NCI-H2107 treated with DMSO at 0.1 percent for 48 hours (cell line): ENCODE measurements at regions not wholly inside any gene's neighbourhood (a gene's known extent, or its start where the extent isn't known, plus 50 kb on each side); places are given as distances from the start of the nearest gene placed in this dataset.
"Not testable (repeated sequence)": the region's sequence is repeated elsewhere in the genome, so short reads cannot be mapped to it uniquely, and the experiment has no call there.

Source experiments
- DNase-seq: peaks from one replicate; lab custom pipeline; 2025; ENCODE audit not compliant: unreplicated experiment; lab: John Stamatoyannopoulos, UW

DNA sequence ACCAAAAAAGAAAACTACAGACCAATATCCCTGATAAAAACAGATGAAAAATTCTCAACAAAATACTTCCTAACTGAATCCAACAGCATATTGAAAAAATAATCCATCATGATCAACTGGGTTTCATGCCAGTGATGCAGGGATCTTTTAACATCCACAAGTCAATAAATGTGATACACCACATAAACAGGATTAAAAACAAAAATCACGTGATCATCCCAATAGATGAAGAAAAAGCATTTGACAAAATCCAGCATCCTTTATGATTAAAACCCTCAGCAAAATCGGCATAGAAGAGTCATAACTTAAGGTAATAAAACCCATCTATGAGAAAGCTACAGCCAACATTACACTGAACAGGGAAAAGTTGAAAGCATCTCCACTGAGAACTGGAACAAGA lies 107.5 kb downstream of the DCLK3 start:
- DNase-seq: no peak

DNA sequence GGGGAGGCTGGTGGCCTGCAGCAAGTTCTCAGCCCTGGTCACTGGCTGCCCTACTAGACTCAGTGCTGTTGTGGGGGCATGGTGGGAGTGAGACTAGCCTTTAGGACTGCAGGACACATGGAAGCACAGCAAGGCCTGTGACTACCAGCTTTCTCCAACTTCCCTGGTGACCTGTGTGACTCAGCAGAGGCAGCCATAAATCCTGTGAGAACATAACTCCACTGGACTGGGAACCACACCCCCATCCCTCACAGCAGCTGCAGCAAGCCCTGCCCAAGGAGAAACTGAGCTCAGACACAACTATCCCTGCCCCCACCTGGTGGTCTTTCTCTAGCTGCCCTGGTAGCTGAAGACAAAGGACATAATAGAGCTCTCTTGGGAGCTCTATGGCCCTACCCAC lies 111.3 kb downstream of the DCLK3 start:
- no peak for DNase-seq

DNA sequence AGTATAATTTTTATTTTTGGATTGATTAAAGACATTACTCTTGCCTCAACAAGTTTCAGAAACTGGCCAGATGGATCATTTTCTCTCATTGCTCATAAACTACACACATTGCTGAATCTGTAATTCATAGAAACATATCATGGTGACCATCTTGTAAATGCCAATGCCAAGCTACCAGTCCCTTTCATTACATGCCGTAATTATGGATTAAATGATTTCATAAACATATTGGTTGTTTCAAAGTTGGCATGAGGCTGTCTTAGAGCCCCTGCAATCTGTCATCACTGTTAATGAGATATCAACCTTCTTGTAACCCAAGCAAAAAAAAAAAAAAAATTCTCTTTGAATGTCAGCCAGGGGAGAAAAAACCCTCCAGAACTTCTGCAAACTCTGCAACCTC lies 112.2 kb downstream of the DCLK3 start:
- DNase-seq: no peak

DNA sequence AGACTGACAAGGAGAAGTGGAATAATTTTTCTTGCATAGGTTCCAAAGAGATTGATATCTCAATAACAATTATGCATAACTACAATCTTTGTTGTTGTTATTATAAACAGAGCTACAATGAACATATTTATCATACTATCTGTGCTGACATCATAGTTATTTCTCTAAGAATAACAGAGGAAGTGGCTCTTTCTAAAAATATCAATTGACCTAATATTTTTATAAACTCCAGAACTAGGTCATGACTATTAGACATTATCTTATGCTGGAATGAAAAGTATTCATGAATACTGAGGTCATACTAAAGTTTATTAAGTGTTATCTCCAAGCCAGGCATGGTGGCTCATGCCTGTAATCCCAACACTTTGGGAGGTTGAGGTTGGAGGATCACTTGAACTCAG lies 114.1 kb downstream of the DCLK3 start:
- no peak for DNase-seq

DNA sequence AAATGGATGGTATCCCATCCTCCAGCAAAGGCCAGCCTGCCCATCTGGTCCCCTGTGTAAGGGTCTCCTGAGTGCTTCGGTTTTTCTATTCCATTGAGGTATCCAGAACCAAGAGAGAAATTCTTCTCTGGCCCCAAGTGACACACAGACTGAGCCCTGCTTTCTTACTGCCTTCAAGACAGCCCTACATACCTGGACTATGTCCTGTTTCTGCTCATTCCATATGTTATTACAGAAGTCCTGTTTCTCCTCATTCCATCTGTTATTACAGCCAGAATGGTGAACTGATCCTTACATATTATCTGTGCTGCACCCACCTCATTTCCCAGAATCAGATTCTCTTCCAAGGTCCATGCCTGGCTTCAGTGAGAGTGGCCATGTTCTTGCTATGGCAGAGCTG lies 115.2 kb downstream of the DCLK3 start:
- no peak for DNase-seq

DNA sequence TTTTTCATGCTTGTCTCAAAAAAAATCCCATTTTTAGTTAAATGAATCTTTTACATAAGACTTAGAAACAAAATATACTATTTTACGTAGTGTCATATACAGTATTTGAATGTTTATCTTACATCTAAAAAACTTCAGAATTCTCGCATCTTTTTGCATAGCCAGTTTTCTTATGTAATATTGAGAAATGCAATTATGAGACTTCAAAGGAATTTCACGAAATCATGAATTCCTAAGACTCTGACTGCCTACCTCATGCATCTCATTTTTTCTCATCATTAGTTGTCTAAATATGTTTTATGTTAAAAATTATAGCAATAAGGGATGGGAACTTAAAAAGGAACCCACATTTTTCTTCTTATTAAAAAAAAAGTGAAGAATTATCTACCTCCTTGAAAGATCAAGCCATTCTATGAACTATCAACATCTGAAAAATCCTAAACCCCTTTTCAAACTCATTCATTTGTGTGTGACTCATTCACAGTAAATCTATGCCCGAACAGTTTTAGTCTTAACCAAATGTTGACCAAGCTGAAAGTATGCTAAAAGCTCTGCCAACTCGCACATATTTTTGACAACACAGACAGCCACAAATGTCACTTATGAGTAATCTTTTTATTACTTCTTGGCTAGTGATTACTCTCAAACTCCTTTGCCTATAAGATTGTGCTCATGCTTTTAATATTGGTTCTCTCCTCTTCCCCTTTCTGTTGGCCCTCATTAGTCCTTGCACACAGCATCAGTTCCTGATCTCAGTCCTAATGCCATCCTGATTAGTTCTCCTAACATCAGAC lies 115.9 kb downstream of the DCLK3 start:
- no peak for DNase-seq

DNA sequence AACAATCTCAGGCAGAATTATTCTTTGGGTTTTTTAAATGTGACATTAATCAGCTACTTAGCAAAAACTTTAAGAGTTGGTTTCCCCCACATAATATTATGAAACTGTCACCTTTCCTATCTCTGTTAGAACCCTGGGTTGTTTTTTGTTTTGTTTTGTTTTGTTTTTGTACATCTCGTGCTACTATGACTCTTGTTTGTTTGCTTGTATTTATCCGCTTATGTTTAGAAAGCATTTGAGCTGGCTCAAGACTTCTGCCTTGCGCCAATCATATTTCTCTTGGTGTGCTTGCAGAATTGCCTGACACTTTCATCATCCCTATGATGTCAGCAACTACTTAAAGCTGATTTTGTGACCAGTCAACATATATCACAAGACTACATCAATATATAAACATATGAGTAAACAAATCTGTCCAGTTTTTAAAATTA lies 116.9 kb downstream of the DCLK3 start:
- no peak for DNase-seq

DNA sequence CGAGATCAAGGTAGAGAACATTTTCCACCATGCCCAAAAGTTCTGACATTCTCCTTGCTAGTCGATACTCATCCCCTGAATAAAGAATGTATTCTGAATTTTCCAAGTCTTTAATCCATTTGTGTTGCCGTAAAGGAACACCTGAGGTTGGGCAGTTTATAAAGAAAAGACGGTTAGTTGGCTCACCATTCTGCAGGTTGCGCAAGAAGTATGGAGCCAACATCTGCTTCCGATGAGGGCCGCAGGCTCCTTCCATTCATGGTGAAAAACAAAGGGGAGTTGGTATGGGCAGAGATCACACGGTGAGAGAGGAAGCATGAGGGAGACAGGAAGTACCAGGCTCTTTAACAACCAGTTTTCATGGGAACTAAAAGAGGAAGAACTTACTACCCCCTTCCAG lies 121.2 kb downstream of the DCLK3 start:
- DNase-seq: no peak

DNA sequence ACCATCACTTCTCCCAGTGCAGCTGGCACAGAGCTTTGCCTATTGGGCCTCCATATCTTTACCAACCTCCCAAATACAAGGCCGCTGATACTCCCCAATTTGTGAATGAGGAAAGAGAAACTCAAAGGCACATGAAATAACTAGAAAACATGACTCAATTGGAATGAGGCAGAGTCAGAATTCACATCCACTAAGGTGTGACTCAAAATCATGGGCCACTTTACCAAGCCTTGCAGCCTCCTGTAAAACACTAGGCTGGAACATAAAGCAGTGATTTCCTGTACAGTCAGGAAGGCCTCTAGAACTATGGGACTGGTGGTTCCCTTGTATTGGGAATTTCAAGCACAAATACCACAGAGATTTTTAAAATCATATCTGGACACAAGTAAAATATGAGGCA lies 128.6 kb downstream of the DCLK3 start:
- DNase-seq: no peak

DNA sequence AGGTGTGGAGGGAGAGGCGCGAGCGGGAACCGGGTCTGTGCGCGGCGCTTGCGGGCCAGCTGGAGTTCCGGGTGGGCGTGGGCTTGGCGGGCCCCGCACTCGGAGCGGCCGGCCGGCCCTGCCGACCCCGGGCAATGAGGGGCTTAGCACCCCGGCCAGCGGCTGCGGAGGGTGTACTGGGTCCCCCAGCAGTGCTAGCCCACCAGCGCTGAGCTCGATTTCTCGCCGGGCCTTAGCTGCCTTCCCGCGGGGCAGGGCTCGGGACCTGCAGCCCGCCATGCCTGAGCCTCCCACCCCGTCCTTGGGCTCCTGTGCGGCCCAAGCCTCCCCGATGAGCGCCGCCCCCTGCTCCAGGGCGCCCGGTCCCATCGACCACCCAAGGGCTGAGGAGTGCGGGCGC lies 130.5 kb downstream of the DCLK3 start:
- DNase-seq: not testable (repeated sequence)

DNA sequence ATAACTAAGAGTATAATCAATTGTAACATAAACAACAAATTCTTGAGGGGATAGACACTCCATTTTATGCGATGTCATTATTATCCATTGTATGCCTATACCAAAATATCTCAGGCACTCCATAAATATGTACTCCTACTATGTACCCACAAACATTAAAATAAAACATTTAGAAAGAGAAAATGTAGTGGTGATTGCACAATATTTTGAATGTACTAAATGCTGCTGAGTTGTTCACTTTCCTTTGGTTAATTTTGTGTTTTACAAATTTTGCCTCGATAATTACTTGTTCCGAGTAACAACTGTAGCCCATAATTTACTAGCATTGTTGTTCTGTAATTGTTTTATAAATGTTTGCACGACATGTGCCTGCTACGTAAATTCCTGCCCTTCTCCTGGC lies 131.3 kb downstream of the DCLK3 start:
- DNase-seq: no peak

DNA sequence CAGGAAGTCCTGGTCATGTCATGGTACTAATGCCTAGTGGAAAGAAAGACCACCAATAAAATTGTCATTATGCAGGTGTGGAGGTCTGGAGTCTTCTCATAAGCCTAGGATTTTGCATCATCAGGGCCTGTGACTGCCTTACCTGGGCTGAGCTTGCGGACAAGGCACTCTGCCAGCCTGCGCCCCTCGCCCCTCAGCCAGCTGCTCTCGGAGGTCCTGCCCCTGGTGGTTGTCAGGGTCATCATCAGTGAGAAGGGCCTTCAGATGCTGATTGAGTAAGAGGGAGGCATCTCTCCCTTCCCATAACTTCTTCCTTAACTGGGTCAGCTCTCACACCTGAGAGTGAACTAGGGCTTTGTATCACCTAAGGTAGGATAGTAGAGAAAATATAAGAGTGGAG lies 132.8 kb downstream of the DCLK3 start:
- DNase-seq: no peak

DNA sequence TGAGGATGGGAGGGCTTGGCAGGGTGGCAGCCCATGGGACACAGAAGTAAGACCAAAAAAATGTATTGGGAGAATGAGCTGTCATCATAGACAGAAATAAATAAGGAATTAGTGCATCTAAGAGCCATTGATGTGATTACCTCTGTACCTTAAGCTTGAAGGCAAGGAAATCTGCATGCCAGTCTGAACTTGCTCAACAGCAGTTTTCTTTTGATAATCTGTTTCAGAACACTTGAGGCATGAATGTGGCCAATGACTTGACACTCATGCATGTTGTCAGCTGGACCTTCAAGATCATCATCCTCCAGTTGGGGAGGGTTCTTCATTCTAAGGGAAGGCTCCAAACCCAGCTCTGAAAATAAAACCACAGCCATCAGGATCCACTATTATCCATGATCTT lies 148.5 kb downstream of the DCLK3 start:
- DNase-seq: no peak

DNA sequence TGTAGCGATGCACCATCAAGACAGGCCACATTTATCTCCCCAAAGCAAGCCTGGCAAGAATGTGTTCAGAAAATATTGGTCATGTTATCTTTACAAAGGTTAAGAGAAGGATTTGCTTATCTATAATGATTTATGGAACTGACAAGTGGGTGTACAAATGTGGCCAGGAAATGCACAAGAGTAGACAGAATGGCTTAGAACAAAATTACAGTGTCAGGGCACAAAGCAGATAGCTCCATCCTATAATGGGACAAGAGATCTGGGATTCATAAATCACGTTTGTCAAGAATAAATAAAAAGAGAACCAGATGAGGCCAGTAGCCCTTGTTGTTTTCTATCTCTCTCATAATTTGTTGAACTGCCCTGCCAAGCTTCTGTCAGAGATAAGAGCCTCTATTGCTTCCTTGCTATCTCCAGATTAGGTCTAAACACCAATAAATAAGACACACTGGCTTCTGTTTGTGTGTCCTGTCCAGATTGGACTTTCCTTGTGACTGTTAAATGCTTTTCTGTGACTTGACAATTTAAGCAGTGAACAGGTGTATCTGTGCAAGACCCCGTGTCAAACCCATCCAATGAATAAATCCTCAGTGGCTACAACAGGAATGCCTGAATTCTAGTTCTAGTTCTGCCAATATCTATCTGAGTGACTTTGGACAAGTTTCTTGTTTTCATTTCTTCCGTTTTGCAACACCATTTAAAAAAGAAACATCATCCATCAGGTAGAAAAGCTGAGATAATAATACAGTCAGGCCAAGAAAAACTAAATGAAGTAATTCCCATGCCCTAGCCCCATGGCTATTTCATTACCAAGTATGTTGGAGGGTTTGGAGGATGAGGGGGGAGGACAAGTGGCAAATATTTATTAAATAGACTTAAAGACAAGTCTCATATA lies 157.2 kb downstream of the DCLK3 start:
- DNase-seq: peak; percentile 4

DNA sequence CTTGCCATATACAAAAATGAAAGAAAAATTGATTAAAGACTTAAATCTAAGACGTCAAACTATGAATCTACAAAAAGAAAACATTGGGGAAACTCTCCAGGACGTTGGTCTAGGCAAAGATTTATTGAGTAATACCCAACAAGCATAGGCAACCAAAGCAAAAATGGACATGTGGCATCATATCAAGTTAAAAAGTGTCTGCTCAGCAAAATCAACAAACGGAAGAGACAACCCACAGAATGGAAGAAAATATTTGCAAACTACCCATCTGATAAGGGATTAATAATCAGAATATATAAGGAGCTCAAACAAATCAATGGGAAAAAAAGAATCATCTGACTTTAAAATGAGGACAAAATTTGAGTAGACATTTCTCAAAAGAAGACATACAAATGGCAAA lies 160.9 kb downstream of the DCLK3 start:
- no peak for DNase-seq

DNA sequence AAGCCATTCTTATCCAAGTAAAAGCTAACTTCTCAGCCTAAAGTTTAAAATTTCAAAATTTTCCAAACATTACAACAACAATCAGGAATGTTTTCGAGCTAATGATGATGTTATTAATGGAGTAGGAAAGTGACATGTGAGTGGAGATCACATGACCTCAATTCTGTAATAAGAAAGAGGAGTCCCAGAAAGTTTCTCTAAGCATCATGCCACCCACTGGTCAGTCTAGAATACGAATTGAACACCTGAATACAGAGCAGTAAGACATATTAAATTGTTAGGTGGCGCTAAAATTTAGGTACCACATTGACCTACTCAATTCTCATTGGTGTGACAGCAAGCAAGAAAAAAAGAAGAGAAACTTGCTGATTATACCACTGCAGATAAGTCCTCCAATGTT lies 163.9 kb downstream of the DCLK3 start:
- DNase-seq: no peak
